ENCODE measurements at regions not wholly inside any gene's neighbourhood (a gene's known extent, or its start where the extent isn't known, plus 50 kb on each side); places are given as distances from the start of the nearest gene placed in this dataset.
"Not testable (repeated sequence)": the region's sequence is repeated elsewhere in the genome, so short reads cannot be mapped to it uniquely, and the experiment has no call there.

DNA sequence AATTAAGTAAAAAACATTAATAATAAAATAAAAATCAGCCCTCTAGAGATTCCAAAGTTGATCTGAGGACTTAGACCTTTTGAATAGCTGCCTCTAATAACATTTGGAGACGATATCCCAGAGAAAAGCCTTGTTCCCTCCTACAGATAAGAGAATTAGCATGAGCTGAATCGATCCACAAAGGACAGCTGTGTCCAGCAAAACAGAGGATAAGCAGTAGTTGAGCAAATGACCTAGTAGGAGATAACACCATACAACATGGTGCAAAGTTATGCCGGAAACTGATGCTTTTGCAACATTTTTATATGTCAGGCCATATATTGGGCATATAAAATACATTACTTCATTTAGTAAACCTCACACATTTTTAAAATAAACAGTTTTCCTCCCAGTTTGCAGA is 212.2 kb upstream of the PRR16 start:
- no peak for DNase-seq

DNA sequence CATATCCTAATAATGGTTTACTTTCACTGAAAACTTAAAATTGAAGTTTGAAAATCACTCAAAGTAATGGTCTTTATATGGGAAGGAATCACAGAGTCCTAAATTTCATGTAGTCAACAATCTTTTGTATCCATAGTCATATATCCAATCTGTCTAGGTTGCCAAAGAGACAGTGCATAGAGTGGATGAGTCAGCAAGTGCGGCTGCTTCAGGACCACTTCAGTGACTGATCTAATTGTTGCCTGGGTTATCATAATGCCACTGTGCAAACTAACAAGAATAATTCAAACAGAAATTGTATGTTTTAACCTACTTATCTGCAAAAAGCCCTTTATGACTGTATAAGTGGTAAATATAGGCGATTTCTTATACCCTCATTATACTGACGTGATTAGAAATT is 211.3 kb upstream of the PRR16 start:
- no peak for DNase-seq

DNA sequence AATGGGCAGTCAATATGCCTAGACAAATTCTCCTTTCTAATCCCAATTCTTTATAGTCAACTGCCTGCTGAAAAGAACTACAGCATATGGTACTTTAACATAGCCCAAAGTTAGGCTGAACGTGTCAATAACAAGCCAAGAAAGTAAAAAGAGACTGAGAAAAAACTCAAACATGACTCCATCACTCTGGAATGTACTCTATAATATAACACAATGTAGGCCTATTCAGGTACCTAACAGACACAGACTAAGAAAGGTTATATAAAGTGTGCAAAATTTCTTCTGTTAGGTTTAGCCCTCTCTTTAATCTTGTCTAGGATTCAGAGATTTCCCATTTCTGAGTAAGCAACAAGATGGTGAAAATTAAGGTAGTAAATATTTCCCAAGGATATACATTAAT is 209.7 kb upstream of the PRR16 start:
- no peak for DNase-seq

DNA sequence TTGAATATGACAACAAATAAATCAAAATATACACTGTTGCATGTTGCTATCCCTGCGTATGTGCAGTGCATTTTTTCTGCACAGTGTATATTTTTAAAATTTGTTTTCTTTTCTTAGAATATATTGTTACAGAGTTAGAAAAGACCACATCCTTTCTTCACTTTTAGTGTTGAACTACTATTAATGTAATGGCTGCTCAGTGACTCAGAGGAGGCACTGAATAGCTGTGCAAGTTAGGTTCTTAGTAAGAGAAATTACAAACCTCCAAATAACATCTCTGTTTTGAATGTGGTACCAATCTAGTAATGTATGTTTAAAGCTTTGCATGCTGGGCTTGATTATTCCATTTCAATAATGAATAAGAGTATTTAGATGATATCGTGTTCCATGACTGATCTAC is 208.9 kb upstream of the PRR16 start:
- no peak for DNase-seq

DNA sequence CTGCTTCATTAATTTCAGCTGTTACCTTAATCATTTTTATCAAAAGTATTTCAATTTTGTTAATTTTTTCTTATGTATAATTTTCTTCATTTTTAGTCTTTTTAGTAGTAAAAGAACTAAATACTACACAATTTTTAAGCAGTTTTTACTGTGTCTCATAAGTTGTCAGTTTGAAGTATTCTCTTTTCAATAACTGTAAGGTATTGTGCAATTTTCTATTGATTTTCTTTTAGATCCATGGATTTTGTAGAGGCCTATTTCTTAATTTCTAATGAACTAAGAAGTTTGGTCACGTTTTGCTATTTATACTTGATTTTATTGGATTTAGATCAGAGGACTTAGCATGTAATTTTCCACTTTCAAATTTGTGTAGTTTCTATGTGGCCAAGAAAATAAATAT is 207.7 kb upstream of the PRR16 start:
- DNase-seq = no peak

DNA sequence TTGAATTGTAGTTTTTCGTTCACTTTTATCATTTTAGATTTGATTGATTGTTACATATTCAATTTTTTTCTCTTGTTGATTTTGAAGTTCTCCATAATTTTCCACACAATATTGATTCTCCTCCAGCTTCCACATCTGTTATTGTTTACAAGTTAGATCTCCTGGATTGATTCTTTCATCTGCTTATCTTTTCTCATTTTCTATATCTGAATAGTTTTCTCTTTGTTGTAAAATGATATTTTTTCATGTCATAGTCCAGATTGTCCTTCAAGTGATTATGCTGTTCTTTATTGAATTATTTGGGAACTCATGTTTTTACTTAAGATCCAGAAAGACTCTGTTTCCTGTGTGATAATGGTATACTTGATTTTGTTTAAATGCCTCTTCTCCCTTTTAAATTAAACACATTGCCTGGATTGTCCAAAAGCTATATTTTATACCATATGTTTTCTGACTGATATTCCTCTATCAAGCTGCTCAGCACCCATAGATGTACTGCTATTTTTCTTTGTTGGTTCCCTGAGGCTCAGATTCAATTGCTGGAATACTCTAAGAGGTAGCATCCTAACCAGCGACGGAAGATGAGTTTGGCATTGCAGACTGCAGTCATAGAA is 206.6 kb upstream of the PRR16 start:
- no peak for DNase-seq

DNA sequence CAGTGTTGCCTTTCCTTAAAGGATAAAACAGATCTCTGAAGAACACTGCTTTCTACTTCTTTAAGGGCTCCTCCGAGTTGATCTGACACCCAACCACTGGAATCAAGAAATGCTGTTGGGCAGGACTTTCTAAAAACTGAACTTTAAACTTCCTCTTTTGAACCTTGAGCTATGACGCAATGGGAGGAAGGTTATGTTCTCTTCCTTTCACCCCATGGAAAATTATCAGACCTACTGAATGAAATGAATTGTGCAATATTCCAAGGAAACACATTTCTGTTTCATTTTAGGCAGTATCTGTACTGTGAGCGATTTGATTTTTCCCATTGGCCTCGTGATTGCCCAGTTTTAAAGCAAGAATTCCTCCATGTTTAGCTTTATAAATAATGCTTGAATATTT is 206.0 kb upstream of the PRR16 start:
- no peak for DNase-seq

GRCh38 chr5:120260651-120261050 is 203.4 kb upstream of the PRR16 start:
- no peak for DNase-seq

DNA sequence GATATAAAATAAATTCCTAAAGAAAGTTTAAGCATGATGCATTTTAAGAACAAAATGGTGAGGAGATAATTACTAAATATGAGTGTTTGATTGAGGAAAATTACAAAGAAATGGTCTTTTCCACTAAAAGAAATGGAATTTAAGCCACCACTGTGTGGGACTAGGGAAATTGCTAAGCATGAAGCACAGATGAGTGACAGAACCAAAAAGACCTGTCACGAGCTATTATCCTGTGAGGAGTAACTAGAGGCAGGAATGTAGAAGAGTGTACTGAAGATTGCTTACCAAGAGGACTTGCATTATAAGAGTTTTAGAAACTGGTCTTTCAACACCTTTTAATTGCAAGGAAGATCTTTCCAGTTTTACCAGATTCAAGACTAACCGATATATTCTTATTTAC is 193.6 kb upstream of the PRR16 start:
- no peak for DNase-seq

- no peak for DNase-seq
These were observed 170.3 kb upstream of the PRR16 start for GRCh38 chr5:120293796-120294195.

GRCh38 chr5:120297616-120298015 is 166.5 kb upstream of the PRR16 start:
- no peak for DNase-seq

GRCh38 chr5:120298981-120299380 is 165.1 kb upstream of the PRR16 start:
- DNase-seq = no peak

DNA sequence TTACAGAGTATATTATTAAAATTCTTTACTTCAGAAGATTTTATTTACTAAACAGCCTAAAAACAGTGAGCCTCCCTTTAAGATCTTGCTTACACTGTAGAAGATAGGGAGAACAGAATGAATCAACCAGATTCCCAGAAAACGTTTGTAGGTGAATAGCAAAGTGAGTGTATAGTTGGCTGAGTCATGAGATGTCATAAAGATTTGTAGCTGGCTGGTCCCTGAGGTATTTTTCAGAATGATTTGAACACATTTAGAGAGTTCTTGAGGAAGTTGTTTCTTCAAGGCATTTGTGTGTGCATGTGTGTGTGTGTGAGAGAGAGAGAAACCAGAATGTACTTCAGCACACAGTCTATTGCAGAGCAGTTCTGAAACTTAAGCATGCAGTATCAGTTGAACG is 159.4 kb upstream of the PRR16 start:
- DNase-seq = no peak

DNA sequence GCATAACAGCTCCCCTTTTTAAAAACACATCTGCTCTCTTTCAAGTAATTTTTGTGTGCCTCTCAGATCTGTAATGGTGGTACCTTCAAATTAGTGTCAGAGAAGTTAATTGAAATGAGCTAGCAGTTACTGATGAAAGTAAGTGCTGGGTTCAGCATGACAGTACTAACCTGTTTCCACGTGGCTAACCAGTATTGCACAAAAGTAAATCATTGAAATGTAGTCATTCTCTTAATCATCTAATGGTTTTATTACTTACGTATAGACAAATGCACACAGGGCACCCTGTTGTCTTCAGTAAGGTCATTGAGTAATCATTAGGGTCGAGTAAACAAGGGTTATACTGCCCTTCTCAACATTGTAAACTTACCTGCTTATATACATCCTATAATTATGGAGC is 157.8 kb upstream of the PRR16 start:
- DNase-seq = no peak

- no peak for DNase-seq
These were observed 149.9 kb upstream of the PRR16 start for GRCh38 chr5:120314191-120314590.

- DNase-seq = no peak
These were observed 143.5 kb upstream of the PRR16 start for GRCh38 chr5:120320626-120321025.

- DNase-seq = no peak
These were observed 137.4 kb upstream of the PRR16 start for GRCh38 chr5:120326651-120327050.

DNA sequence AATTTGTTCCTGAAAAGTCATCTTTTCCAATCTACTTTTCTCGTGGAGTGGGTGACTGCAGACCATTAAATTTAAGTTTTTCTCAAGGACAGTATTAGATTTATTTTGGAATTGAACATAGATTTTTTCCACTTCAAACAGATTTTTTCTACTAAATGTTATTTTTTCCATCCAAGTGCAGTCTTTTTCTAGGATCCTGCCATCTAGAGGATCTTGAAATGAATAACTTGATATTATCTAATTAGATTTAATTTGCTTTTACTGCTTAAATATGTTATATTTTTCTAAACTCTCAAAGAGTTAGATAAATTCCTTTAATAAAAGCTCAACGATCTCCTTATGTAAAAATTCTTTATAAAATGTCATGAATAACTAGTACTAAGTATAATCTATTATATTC is 136.9 kb upstream of the PRR16 start:
- DNase-seq = no peak

DNA sequence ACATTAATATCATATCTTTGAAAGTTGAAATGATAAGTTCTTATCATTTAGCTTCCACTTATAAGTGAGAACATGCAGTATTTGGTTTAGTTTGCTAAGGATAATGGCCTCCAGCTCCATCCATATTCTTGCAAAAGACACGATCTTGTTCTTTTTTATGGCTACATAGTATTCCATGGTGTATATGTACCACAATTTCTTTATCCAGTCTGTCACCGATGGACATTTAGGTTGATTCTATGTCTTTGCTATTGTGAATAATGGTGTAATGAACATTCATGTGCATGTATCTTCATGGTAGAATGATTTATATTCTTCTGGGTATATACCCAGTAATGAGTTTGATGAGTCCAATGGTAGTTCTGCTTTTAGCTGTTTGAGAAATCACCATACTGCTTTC is 135.0 kb upstream of the PRR16 start:
- no peak for DNase-seq

GRCh38 chr5:120330558-120330957 is 133.5 kb upstream of the PRR16 start:
- DNase-seq = no peak

DNA sequence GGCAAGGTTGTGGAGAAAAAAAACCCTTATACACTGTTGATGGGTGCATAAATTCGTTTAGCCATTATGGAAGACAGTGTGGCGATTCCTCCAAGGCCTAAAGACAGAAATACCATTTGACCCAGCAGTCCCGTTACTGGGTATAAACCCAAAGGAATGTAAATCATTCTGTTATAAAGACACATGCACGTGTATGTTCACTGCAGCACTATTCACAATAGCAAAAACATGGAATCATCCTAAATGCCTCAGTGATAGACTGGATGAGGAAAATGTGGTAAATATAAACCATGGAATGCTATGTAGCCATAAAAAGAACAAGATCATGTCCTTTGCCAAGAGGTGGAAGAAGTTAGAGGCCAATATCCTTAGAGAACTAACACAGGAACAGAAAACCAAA is 119.9 kb upstream of the PRR16 start:
- DNase-seq = no peak

GRCh38 chr5:120345947-120346346 is 118.2 kb upstream of the PRR16 start:
- no peak for DNase-seq

DNA sequence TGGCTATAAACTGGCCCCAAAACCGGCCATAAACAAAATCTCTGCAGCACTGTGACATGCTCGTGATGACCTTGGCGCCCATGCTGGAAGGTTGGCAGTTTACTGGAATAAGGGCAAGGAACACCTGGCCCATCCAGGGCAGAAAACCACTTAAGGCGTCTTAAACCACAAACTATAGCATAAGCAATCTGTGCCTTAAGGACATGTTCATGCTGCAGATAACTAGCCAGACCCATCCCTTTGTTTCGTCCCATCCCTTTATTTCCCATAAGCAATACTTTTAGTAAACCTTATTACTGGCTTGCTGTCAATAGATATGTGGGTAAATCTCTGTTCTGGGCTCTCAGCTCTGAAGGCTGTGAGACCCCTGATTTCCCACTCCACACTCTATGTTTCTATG is 113.0 kb upstream of the PRR16 start:
- not testable (repeated sequence) for DNase-seq

DNA sequence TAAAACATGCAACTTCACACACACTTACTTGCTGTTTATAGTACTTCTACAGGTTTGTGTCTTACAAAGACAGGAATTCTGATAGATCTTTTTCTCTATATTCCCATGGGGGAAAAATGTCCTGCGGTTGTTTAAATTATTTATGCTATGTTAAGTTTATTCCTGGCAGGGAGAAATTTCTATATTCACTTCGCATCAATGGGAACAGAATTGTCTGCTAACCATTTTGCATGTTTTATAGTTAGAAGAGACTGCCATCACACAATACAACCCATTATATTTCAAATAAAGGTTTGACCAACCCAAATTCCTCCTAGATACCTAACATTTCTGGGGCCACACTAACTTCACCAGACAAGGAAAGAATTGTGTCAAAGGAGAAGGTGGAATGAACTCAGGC is 110.0 kb upstream of the PRR16 start:
- DNase-seq = no peak

DNA sequence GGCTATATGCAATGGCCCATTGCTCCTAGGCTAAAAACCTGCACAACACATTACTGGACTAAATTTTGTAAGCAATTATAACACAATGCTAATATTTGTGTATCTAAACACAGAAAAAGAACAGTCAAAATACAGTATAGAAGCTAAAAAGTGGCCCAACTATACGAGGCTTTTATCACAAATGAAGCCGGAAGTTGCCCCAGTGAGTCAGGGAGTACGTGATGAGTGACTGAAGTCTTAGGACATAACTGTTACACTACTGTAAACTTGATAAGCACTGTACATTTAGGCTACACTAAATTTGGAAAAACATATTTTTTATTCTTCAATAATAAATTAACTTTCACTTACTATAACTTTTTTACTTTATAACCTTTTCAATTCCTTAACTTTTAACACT is 105.2 kb upstream of the PRR16 start:
- no peak for DNase-seq

GRCh38 chr5:120361941-120362340 is 102.2 kb upstream of the PRR16 start:
- DNase-seq = no peak

All from NCI-H146 (cell line).